ENCODE measurements at regions not wholly inside any gene's neighbourhood (a gene's known extent, or its start where the extent isn't known, plus 50 kb on each side); places are given as distances from the start of the nearest gene placed in this dataset.
A peak's percentile ranks its signal among the peaks of the same experiment; 100 is the strongest.

- Histone ChIP-seq H3K4me3 (no peak overlapping the region), H3K27ac (peak overlapping the region in 1 of 5 donors; percentile 1), H3K36me3 (no peaks in the 10 kb centered on the region), H3K27me3 (no peaks in the 10 kb centered on the region), H3K9me3 (no peaks in the 10 kb centered on the region), H3K4me1 (peaks cover 0 to 23% (median 10%) of the 10 kb centered on the region in 4 donors)
- intact Hi-C loops (cut with DNase I; ENCODE audit: low total_unique reads) = no loop called here
- TF ChIP-seq POLR2A (IDR thresholded peaks at IDR 0.05) (no peak), EP300 (IDR thresholded peaks at IDR 0.05) (no peak), POLR2AphosphoS5 (IDR thresholded peaks at IDR 0.05) (no peak)
- TF ChIP-seq, protein P1, sequence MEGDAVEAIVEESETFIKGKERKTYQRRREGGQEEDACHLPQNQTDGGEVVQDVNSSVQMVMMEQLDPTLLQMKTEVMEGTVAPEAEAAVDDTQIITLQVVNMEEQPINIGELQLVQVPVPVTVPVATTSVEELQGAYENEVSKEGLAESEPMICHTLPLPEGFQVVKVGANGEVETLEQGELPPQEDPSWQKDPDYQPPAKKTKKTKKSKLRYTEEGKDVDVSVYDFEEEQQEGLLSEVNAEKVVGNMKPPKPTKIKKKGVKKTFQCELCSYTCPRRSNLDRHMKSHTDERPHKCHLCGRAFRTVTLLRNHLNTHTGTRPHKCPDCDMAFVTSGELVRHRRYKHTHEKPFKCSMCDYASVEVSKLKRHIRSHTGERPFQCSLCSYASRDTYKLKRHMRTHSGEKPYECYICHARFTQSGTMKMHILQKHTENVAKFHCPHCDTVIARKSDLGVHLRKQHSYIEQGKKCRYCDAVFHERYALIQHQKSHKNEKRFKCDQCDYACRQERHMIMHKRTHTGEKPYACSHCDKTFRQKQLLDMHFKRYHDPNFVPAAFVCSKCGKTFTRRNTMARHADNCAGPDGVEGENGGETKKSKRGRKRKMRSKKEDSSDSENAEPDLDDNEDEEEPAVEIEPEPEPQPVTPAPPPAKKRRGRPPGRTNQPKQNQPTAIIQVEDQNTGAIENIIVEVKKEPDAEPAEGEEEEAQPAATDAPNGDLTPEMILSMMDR (IDR thresholded peaks at IDR 0.05) = no peak
- peak in 1 of 2 donors; percentile 20 for DNase-seq
- 43 to 67% (median 48%) methylated on average over 6 of the region's 6 CpGs for WGBS, 5 donors
Observed at GRCh38 chr5:58072300-58072965, 387.5 kb downstream of the PLK2 start.

- WGBS, 5 donors = 57 to 67% (median 59%) methylated on average over 4 of the region's 4 CpGs
- Histone ChIP-seq H3K4me1 (peaks cover 0 to 23% (median 10%) of the 10 kb centered on the region in 4 donors), H3K27me3 (no peaks in the 10 kb centered on the region), H3K36me3 (no peaks in the 10 kb centered on the region), H3K27ac (peak overlapping the region in 1 of 5 donors; percentile 1), H3K9me3 (no peaks in the 10 kb centered on the region), H3K4me3 (no peak overlapping the region)
- DNase-seq = peak in 1 of 2 donors; percentile 43
- intact Hi-C loops (cut with DNase I; ENCODE audit: low total_unique reads) = no loop called here
- TF ChIP-seq, protein P1 (IDR thresholded peaks at IDR 0.05) = no peak
- TF ChIP-seq EP300 (IDR thresholded peaks at IDR 0.05) (no peak), POLR2AphosphoS5 (IDR thresholded peaks at IDR 0.05) (no peak), POLR2A (IDR thresholded peaks at IDR 0.05) (no peak)
Observed at GRCh38 chr5:58071566-58071965, 388.3 kb downstream of the PLK2 start.

DNA sequence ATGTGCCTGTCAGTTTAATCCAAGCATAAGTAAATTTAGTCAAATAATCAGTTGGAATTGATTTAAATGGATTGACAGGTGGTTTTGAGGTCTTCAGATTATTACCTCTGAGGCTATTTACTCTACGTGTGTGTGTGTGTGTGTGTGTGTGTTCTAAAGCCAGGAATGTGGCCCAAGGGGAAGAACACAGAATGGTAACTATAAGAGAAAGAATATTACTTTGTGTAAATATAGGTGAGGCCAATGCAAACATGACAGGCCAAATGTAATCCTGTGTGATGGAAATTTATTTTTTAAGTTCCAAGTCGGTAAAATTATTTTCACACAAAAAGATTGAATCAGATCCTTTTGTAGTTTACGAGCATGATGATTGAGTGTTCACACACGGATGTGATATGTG, 390.0 kb downstream of the PLK2 start:
- no peaks in the 10 kb centered on the region for H3K36me3 ChIP-seq
- WGBS, 5 donors = 32 to 60% (median 45%) methylated on average over 4 of the region's 4 CpGs
- H3K4me1 ChIP-seq = peaks cover 0 to 23% (median 10%) of the 10 kb centered on the region in 4 donors
- H3K27me3 ChIP-seq = no peaks in the 10 kb centered on the region
- no peaks in the 10 kb centered on the region for H3K9me3 ChIP-seq
- DNase-seq = peak in 1 of 2 donors; percentile 67
- TF ChIP-seq, protein P1 (IDR thresholded peaks at IDR 0.05) = no peak
- TF ChIP-seq EP300 (IDR thresholded peaks at IDR 0.05) = no peak
- TF ChIP-seq POLR2A (IDR thresholded peaks at IDR 0.05) = no peak
- no peak for TF ChIP-seq POLR2AphosphoS5 (IDR thresholded peaks at IDR 0.05)
- intact Hi-C loops (cut with DNase I; ENCODE audit: low total_unique reads) = no loop called here
- no peak overlapping the region for H3K4me3 ChIP-seq
- H3K27ac ChIP-seq = no peak overlapping the region

- intact Hi-C loops (cut with DNase I; ENCODE audit: low total_unique reads) = no loop called here
- H3K9me3 ChIP-seq = no peaks in the 10 kb centered on the region
- H3K4me1 ChIP-seq = peaks cover 0 to 23% (median 10%) of the 10 kb centered on the region in 4 donors
- H3K36me3 ChIP-seq = no peaks in the 10 kb centered on the region
- DNase-seq = no peak
- no peak overlapping the region for H3K27ac ChIP-seq
- 44 to 93% (median 86%) methylated on average over 6 to 31 of the region's 31 CpGs for WGBS, 5 donors
- no peak overlapping the region for H3K4me3 ChIP-seq
- TF ChIP-seq POLR2AphosphoS5 (IDR thresholded peaks at IDR 0.05) = no peak
- TF ChIP-seq, protein P1 (IDR thresholded peaks at IDR 0.05) = no peak
- TF ChIP-seq EP300 (IDR thresholded peaks at IDR 0.05) = no peak
- no peak for TF ChIP-seq POLR2A (IDR thresholded peaks at IDR 0.05)
- no peaks in the 10 kb centered on the region for H3K27me3 ChIP-seq
Observed at GRCh38 chr5:58069016-58069705, 390.7 kb downstream of the PLK2 start.

All from stomach (tissue), 8 donors.